ENCODE measurements at regions not wholly inside any gene's neighbourhood (a gene's known extent, or its start where the extent isn't known, plus 50 kb on each side); places are given as distances from the start of the nearest gene placed in this dataset.

DNA sequence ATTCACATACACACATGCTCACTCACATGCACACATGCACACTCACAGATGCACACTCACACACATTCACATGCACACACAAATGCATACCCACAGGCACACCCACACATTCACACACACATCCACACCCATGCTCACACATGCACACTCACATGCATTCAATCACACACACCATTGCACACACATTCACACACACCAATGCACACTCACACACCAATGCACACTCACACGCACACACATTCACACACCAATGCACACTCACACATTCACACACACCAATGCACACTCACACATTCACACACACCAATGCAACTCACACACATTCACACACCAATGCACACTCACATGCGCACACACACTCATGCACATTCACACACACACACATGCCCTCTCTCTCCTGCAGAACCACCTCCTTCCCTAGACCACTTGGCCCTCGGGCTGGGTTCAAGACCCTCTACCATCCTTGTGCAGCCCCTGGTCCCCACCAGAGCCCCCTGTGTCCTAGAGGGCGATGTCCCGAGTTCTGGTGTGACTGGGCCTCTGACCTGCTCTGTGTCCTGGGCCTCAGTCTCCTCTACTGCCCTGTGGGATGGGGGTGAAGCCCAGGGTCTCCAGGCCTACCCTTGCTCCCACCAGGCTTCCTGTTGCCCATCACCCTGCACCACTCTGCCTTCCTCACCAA is 139.0 kb downstream of the OLFM1 start:
- in situ Hi-C loops (cut with HindIII; ENCODE audit: low pct_unique_long_range_greater_than_20kb, low sequenced_read_pairs) = no loop called here
- DNase-seq (ENCODE audit: low read depth) = no peak

DNA sequence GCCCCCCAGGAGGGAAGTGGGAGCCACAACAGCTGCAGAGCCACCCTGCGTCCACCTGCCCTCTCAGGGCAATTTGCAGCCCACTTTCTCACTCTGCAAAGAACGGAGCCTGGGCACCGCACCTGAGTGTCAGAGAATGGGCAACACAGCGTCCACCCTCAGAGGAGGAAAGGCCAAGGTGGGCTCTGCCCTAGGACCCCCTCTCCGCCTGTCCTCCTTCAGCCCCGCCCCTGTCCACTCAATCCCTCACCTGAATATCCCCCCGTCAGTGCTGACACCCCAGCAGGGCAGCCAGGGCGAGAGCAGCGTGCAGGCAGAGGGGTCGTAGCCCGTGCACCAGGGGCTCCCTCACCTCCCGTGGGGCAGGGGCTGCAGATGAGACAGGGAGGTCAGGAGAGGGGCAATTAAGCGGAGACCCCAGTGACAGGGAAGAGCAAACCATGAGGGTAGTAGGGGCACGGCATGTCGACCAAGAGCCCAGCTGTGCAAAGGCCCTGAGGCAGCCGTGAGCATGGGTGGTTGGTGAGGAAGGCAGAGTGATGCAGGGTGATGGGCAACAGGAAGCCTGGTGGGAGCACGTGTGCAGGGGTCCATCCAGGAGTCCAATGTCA is 140.3 kb downstream of the OLFM1 start:
- no peak for DNase-seq (ENCODE audit: low read depth)
- in situ Hi-C loops (cut with HindIII; ENCODE audit: low pct_unique_long_range_greater_than_20kb, low sequenced_read_pairs) = no loop called here

DNA sequence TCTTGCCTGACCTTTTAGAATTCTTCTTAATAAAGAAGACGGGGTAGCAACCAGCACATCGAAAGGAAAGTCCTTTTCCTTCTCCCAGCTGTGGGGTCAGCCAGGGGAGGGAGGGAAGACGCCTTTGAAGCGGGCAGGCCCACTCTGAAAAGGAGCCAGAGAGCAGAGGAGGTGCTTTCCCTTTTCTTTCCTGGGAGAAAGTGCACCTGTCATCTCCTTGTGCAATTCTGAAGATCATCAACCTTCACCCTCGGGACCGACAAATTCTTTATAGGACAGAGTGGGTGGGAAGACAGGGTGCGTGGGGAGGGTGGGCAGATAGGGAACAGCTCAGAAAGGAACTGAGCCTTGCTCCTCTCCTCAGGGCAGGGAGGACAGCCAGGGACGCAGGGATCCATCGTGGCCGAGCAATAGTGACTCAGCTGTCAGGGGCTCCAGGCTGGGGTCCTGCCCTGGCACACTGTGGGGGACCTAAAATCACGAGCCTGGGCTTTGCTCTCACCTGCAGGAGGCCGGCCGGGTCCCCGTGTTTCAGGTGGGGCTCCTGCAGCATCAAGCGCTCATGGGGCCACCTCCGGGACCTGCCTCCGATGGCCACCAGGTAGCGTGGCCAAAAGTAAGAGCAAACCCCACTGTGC is 141.0 kb downstream of the OLFM1 start:
- in situ Hi-C loops (cut with HindIII; ENCODE audit: low pct_unique_long_range_greater_than_20kb, low sequenced_read_pairs) = no loop called here
- no peak for DNase-seq (ENCODE audit: low read depth)

DNA sequence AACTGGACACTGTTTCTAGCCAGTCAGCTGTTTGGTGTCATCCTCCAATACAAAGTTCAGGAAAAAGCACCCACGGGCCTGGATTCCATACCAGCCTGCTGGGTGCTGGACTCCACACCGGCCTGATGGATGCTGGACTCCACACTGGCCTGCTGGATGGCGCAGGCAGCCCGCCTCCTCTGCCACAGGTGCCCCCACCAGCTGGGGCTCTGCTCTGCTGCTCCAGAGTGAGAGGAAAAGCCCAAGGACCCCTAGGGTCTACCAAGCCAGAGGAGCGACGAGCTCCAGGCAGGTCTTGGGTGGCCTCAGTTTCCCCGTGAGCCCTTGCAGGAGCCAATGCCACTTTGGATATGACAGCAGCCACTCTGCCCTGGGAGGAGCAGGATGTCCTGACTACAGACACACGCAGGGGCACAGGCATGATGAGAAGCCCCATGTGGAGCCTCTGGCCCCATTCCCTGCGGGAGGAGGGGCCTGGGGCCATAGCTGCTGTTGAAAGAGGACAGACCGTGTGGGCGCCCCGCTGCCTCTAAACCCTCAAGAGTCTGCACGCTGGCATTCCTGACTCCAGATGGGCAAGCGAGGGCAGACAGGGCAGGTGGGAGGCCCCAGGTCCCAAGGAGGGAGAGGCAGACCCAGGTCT is 141.6 kb downstream of the OLFM1 start:
- DNase-seq (ENCODE audit: low read depth) = no peak
- in situ Hi-C loops (cut with HindIII; ENCODE audit: low pct_unique_long_range_greater_than_20kb, low sequenced_read_pairs) = no loop called here

DNA sequence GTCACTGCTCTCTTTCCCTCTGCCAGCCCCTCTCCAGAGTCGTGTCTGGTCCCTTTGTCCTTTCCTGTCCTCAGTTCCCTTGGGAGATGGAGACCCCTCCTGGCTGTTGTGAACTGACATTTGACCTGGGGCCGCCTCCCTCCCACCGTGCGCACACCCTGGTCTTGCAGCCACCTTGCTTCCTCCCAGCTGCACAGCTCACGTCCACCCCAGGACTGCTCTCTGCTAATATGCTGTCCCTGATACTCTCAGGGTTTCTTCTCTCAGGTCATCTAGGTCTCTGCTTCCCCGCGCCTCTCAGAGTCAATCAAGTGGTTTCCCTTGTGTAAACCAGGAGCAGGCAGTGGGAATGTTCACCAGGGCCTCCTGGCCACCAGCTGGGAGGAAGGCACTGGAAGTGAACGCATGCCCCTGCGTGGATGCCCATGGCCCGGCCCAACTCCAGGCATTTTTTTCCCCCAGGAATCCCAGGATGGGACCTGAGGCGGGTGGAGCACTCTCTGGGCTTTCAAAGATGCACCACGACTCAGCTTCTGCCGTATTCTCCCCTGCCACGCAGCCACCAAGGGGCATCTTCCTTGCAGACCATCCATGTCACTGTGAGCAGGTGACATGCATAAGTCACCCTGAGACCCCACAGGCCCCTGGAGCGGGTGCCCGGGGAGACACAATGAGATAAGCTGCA is 142.4 kb downstream of the OLFM1 start:
- in situ Hi-C loops (cut with HindIII; ENCODE audit: low pct_unique_long_range_greater_than_20kb, low sequenced_read_pairs) = no loop called here
- no peak for DNase-seq (ENCODE audit: low read depth)

DNA sequence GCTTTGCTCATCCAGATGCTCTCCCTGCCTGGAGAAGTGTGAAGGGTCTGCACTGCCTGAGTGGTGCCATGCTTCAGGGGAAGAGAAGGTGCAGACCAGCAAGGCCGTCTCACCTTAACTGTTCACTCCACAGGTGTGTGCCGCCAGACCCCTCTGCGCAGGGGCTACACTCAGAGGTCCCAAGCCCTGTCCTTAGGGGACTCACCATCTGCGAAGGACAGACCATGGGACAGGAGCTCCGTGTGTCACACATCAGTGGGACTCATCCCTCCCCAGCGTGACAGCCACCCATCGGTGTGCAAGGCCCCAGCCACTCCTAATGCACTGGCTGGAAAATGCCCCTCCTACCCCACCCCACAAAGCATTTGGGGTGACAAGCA is 142.9 kb downstream of the OLFM1 start:
- DNase-seq (ENCODE audit: low read depth) = no peak
- in situ Hi-C loops (cut with HindIII; ENCODE audit: low pct_unique_long_range_greater_than_20kb, low sequenced_read_pairs) = no loop called here

DNA sequence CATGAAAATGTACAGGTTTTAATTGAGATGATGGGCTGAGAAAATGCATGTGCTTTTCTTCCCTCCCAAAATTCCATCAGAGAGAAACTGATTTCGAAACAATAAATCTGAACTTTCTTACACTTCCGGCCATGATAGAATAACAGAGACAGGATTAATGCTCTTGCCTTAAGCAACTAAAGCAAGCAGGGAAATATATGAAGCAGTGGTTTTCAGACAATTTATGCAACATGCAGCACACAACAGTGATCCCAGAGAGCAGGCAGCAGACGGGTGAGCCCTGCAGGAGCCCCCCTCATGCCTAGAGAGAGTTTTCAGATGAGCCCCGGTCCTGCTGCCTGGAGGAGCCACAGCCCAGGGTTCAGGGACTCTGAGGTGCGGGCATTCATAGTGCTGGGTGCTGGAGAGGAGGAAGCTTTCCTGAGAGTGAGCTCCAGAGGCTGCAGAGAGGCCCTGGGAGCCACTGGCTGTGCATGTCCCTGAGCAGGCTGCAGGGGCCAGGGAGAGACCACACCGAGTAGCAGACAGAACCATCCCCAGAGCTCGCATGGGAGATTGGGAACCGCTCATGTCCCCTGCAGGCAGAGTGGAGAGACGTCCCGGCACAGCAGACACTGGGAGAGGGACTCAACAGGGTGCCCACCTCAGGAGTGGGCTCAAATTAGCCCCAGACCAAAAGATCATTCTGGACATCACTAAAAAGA is 143.5 kb downstream of the OLFM1 start:
- in situ Hi-C loops (cut with HindIII; ENCODE audit: low pct_unique_long_range_greater_than_20kb, low sequenced_read_pairs) = no loop called here
- no peak for DNase-seq (ENCODE audit: low read depth)

DNA sequence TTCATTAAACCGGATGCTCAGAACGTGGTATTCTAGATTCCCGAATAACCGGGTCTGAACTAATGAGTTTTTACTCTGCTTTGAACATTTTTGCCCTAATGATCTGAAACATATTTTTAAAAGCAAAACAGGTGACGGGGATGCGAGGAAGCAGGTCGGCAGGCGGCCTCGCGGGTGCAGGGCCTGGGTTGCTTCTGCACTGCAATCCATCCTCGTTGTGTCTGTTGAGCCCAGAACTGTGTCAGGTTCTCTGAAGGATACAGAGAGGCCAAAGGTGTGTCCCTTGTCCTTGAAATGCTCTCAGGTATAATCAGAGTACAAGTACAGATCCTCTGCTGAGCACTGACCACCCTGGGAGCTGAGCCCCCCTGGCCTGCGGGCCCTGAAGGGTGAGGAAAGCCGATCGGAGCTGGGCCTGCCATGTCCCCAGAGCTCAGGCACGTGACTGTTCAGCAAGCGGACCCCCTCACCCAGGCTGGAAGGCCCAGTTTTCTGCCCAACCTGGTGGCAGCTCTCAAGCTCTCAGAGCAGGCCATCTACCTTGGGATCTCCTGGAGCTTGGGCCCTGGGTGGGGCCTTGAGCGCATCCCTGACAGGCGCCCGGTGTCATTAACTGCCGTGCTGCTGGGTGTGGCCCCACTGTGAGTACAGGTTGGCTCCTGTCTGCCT is 151.8 kb downstream of the OLFM1 start:
- no peak for DNase-seq (ENCODE audit: low read depth)
- in situ Hi-C loops (cut with HindIII; ENCODE audit: low pct_unique_long_range_greater_than_20kb, low sequenced_read_pairs) = no loop called here

DNA sequence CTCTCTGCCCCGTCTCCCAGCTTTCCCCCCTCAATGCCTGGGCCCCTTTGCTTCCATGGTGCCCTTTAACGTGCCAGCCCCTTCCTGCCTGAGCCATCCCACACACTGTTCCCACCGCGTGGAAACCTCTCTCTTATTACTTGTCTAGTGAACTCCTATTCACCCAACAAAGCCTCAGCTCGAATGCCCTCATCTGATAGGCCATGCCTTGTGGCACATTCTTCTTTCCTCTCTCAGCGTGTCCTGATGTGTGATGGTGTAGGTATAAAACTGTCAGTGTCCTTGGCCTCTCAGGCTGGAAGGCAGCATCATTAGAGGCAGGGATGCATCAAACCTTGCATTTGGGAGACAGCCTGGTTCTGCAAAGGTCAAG is 152.3 kb downstream of the OLFM1 start:
- no peak for DNase-seq (ENCODE audit: low read depth)
- in situ Hi-C loops (cut with HindIII; ENCODE audit: low pct_unique_long_range_greater_than_20kb, low sequenced_read_pairs) = no loop called here

DNA sequence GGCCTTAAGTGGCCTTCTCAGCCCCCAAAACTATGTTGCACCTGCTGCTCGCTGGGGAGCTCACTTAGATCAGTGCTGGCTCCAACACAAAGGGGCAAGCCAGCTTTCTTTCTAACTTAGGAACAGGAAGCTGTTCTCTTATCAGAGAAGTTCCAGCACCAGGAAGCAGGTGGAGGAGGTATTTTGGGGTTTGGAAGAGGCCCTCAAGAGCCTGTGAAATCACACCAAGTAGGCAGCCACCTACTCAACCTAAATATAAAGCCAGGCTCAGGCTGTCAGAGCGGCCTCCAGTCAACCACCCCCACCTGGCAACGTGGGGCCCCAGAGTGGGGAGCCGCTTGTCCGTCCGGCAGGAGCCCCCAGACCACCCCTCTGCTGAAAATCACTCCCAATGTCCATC is 152.8 kb downstream of the OLFM1 start:
- in situ Hi-C loops (cut with HindIII; ENCODE audit: low pct_unique_long_range_greater_than_20kb, low sequenced_read_pairs) = no loop called here
- no peak for DNase-seq (ENCODE audit: low read depth)

DNA sequence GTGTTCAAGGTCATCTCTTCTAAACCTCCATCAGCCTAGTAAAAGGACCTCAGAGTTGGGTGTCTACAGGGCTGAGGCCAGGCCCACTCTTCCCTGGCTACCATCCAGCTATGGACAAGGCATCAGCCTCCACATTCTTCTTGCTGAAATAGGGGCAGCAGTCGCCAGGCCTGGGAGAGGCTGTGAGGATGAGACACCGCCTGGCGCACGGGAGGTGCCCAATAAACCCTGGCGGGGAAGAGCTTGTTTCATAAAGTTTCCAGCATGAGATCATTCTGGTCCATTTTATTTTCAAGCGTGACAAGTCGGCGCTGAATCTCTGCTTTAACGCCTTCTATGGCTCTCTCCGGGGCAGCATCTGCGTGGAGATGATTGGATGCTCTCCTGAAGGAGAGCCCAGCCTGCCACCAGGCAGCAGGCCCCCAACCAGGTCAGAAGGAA is 153.4 kb downstream of the OLFM1 start:
- in situ Hi-C loops (cut with HindIII; ENCODE audit: low pct_unique_long_range_greater_than_20kb, low sequenced_read_pairs) = no loop called here
- DNase-seq (ENCODE audit: low read depth) = no peak

DNA sequence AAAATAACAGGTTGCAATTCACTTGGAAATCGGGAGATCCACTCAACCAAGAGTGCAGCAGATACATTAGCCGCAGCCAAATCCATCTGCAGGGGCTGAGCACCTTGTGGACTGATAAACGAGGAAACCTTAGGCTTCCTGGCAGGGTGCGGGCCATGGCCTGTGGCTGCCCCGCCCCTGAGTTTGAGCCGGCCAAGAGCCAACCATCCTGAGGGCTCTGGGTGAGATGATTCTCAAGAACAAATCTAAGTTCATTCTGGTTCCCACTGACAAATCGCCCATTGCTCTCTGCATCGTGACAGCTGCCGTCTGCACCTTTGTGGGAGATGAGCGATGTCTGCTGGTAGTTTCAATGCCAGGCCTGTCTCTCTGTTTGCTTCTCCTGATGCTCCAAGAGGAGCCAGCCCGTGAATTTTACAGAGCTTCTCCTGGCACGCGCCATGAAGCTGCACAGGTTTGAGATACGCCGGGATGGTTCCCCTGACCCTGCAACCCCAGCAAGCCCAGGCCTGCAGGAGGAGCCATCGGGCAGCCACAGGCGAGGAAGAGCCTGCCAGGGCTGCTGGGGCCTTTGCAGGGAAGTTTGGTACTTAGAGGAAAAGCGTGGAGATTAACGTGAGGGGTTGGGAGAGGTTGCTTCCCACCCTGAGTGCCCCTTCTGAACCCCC is 154.0 kb downstream of the OLFM1 start:
- in situ Hi-C loops (cut with HindIII; ENCODE audit: low pct_unique_long_range_greater_than_20kb, low sequenced_read_pairs) = no loop called here
- no peak for DNase-seq (ENCODE audit: low read depth)

DNA sequence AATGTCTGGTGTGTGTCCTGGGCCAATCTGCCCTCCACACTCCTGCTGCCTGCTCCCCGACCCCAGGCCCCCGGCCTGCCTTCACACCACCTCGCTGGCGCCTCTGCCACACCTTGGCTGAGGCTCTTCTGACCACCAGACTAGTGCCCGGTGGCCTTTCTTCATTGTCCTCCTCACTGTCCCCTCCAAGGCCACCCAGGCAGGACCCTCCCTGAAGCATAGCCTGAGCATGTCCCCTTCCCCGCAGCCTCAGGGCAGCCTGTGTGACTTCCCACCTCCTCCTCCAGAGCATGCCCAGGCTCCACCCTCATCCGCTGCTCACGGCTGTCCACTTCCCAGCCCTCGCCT is 154.6 kb downstream of the OLFM1 start:
- DNase-seq (ENCODE audit: low read depth) = no peak
- in situ Hi-C loops (cut with HindIII; ENCODE audit: low pct_unique_long_range_greater_than_20kb, low sequenced_read_pairs) = no loop called here

DNA sequence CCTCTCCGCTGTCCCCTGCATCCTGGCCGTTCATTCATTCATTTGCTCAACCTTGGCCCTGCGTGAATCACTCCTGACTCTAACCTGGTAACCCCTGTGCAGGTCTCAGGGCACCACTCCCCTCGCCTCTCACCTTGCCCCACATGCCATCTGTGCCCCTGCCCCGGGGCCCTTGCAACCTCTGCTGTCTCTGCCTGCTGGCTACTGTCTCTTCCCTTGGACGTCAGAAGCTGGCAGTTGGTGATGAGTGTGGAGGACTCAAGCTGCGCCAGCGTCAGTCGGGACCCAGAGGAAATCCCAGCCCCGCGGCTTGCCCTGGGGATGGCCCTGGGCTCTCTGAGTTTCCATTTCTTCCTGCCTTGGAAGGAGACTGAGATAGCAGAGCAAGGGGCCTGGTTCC is 154.9 kb downstream of the OLFM1 start:
- no peak for DNase-seq (ENCODE audit: low read depth)
- in situ Hi-C loops (cut with HindIII; ENCODE audit: low pct_unique_long_range_greater_than_20kb, low sequenced_read_pairs) = no loop called here

DNA sequence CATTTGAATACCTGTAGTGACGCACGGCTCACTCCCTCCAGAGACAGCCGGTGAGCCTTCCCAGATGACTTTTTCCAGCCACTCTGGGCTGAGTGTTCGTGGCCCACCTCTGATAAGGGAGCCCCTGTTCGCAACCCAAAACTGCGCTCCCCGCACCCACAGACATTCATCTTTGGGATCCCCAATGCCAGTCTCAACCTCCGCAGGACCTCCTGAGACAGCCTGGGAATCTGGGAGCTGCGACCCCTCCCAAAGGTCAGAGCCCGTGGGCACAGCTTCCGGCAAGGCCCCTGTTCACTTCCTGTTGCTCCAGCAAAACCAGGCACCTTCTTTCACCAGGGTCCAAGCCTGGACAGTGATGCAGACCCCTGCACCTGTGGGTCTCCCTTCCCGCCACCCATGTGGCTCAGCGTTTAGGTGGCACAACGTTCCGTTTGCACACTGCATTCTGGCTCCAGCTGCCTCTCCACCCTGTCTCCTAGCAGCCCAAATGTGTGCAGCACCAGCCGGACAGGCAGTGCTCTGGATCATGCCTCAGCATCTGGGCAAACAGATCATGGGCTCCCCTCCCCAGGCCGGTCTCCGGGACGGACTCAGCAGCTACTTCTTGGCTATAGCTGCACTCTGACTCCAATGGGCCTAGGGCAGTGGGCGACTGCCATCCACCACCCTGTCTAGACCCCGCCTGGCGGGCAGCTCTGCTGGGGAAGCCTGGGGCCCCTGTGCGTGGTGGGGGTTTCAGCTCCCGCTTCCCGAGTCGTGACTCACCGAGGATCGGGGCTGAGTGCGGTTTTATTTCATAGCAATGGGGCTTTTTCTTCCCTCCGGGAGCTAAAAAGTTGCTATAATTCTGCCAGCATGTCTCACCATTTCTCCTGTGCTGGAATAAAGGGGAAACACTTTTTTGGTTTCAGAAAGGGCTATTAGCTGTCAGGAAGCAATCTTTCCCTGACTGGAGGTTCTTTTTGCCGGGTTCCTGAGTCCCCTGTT is 156.0 kb downstream of the OLFM1 start:
- in situ Hi-C loops (cut with HindIII; ENCODE audit: low pct_unique_long_range_greater_than_20kb, low sequenced_read_pairs) = no loop called here
- no peak for DNase-seq (ENCODE audit: low read depth)

Data from Caki2 (cell line).